ENCODE measurements at regions not wholly inside any gene's neighbourhood (a gene's known extent, or its start where the extent isn't known, plus 50 kb on each side); places are given as distances from the start of the nearest gene placed in this dataset.

DNA sequence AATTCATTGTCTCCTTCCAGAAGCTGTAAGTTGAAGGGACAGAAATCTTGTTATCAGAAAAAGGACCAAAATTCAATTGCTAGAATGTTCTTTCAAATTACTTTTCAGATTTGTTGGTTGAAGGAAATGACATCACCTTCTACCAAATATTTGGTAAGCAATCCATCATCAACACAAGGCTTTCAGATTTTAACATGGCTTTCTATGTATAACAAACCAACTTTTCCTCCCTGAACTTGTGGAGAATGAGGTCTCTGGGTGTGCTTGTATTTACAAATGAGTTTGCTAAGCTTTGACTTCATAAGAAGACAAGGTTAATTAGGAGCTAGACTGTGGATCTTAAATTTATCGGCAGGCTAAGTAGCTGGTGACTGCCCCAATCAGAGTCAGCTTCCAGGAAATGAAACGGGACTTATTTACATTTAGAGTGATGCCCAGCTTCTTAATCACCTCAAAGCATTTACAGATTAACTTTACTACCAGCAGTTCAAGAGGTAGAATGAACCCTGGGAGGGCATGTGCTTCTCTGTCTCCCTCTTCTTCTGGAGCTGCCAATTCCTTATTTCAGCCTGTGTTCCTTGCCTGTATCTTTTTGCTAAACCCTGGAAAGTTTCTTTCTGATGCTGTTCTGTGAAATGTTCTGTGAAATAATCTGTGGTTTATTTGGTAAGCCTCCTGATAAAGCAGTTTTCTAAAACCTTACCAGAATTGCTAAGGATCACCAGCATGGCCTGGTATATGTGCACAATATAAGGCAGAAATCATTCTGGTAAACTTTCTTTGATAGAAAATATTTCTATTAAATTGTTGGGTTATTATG is 248.8 kb upstream of the FZD8 start:
- Histone ChIP-seq H3K9me3 (no peaks in the 10 kb centered on the region), H3K4me3 (no peak overlapping the region), H3K36me3 (ENCODE audit: low read depth) (no peaks in the 10 kb centered on the region), H3K4me1 (ENCODE audit: low read depth) (peaks cover 34% of the 10 kb centered on the region)
- TF ChIP-seq, protein P1, sequence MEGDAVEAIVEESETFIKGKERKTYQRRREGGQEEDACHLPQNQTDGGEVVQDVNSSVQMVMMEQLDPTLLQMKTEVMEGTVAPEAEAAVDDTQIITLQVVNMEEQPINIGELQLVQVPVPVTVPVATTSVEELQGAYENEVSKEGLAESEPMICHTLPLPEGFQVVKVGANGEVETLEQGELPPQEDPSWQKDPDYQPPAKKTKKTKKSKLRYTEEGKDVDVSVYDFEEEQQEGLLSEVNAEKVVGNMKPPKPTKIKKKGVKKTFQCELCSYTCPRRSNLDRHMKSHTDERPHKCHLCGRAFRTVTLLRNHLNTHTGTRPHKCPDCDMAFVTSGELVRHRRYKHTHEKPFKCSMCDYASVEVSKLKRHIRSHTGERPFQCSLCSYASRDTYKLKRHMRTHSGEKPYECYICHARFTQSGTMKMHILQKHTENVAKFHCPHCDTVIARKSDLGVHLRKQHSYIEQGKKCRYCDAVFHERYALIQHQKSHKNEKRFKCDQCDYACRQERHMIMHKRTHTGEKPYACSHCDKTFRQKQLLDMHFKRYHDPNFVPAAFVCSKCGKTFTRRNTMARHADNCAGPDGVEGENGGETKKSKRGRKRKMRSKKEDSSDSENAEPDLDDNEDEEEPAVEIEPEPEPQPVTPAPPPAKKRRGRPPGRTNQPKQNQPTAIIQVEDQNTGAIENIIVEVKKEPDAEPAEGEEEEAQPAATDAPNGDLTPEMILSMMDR (IDR thresholded peaks at IDR 0.05), result no peak
- intact Hi-C loops (cut with DNase I, micrococcal nuclease), result no loop called here
- DNase-seq (no peak), ATAC-seq (peak; percentile 47)

DNA sequence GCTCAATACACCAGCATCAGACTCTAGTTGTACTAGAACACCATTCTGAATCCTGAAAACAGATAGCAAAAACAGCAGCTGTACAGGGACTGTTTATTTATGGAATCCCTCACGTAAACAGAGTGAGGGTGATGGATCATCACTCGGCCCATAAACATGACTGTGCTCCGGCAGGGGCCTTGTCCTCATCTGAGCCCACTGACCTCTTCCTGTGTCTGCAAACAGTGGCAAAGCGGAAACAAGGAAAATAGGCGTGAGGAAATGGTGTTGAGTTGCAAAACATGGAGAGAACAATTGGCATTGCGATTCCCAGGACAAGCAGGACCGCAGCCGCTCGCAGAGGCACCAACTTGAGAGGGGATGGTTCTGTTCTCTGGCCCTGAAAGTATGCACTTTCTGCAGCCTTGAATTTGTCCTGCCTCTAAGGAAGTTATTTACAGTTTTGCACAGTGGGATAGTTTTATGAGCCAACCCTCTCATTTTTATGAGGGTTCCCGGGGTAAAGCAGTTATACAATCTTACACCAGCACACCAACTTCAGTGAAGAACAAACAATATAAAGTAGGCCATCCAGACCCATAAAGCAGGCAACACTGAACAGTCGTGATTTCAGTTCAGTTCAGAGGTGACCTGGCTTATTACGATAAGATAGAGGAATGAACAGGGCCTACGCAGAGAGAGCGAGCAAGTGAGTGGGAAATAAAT is 248.0 kb upstream of the FZD8 start:
- H3K4me1 ChIP-seq (ENCODE audit: low read depth), result peaks cover 34% of the 10 kb centered on the region
- no peak overlapping the region for H3K4me3 ChIP-seq
- ATAC-seq (peak; percentile 84), DNase-seq (peak in 2 of 3 donors; percentile 37 to 45)
- intact Hi-C loops (cut with DNase I, micrococcal nuclease), result no loop called here
- TF ChIP-seq, protein P1 (IDR thresholded peaks at IDR 0.05), result no peak
- H3K36me3 ChIP-seq (ENCODE audit: low read depth), result no peaks in the 10 kb centered on the region
- no peaks in the 10 kb centered on the region for H3K9me3 ChIP-seq

DNA sequence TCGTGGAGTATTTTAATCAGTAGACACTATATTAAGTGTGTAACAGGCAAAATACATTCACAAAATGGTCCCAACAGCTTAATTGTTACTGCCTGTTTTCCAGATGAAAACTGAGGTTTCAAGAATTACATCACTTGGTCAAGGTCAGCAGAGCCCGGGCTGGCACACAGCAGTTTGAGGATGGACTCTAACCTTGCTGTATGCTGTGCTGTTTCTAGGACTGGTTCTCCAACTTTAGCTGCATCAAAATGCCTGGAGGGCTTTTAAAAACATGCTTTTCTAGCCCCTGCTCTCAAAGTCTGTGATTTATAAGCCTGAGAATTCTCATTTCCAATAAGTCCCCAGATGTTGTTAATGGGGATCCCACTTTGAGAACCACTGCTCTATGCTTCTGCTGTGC is 247.1 kb upstream of the FZD8 start:
- Histone ChIP-seq H3K4me3 (no peak overlapping the region), H3K36me3 (ENCODE audit: low read depth) (no peaks in the 10 kb centered on the region), H3K4me1 (ENCODE audit: low read depth) (peaks cover 34% of the 10 kb centered on the region), H3K9me3 (no peaks in the 10 kb centered on the region)
- ATAC-seq (peak; percentile 43), DNase-seq (peak in 2 of 3 donors; percentile 44 to 46)
- intact Hi-C loops (cut with DNase I, micrococcal nuclease), result no loop called here
- TF ChIP-seq, protein P1 (IDR thresholded peaks at IDR 0.05), result no peak

DNA sequence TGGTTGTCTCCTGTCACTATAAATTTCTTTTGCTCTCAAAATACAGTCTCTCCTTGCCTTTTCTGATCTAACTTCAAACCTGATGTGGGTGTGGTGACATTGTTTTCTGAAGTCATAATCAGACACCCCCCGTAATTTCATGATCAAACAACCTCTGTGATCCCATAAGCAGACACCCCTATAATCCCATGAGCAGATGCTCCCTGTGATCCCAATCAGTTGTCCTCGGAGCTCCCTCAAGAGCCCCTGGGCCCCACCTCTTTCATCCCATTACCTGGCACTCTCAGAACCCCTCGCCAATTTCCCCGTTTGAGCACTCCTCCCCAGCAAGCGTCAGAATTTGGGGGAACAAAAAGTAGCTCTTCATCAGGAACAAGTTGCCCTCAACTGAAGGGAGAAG is 246.3 kb upstream of the FZD8 start:
- TF ChIP-seq, protein P1 (IDR thresholded peaks at IDR 0.05), result no peak
- peaks cover 34% of the 10 kb centered on the region for H3K4me1 ChIP-seq (ENCODE audit: low read depth)
- intact Hi-C loops (cut with DNase I, micrococcal nuclease), result no loop called here

DNA sequence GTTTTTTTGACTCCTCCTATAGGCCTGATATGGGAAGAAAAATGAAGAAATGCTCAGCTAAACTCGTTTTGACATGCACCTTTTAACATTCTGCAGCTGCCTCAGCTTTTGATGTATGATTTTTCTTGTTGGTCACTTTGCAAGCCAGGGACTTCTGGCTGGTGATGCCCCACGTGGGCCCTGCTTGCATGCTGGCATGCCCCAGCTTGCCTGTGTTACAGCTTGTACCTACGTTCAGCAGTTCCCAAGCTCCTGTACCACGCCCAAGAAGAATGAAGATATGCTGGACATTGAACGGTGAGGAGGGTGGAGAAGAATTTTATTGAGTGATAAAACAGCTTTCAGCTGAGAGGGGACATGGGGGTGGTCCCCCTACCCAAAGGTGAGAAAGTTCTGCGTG is 245.6 kb upstream of the FZD8 start:
- intact Hi-C loops (cut with DNase I, micrococcal nuclease), result no loop called here
- TF ChIP-seq, protein P1 (IDR thresholded peaks at IDR 0.05), result no peak
- no peaks in the 10 kb centered on the region for H3K36me3 ChIP-seq (ENCODE audit: low read depth)
- ATAC-seq, result peak; percentile 78
- H3K4me3 ChIP-seq, result no peak overlapping the region
- H3K4me1 ChIP-seq (ENCODE audit: low read depth), result peaks cover 34% of the 10 kb centered on the region
- peak; percentile 56 to 76 (median 64) for DNase-seq
- no peaks in the 10 kb centered on the region for H3K9me3 ChIP-seq

More for the DNA sequence above, 246.3 kb upstream of the FZD8 start:
- no peak for ATAC-seq
- H3K36me3 ChIP-seq (ENCODE audit: low read depth), result no peaks in the 10 kb centered on the region
- no peak for DNase-seq
- H3K9me3 ChIP-seq, result no peaks in the 10 kb centered on the region
- H3K4me3 ChIP-seq, result no peak overlapping the region
